ENCODE measurements at regions not wholly inside any gene's neighbourhood (a gene's known extent, or its start where the extent isn't known, plus 50 kb on each side); places are given as distances from the start of the nearest gene placed in this dataset.
"Not testable (repeated sequence)": the region's sequence is repeated elsewhere in the genome, so short reads cannot be mapped to it uniquely, and the experiment has no call there.

GRCh38 chr11:97691061-97691460, 1301.2 kb downstream of the JRKL start:
- no peak overlapping the region for H3K27ac Mint-ChIP-seq
- Histone ChIP-seq H3K27ac (ENCODE audit: insufficient read depth, low read length, poor library complexity, severe bottlenecking) (no peak overlapping the region), H3K9me3 (ENCODE audit: control insufficient read depth in 2 of 2, low read length in 2 of 2) (peaks cover 0 to 5% of the 10 kb centered on the region in 2 experiments), H3K27me3 (ENCODE audit: control insufficient read depth, insufficient read depth, low read length) (no peaks in the 10 kb centered on the region), H3K4me3 (ENCODE audit: low read depth, low read length) (no peak overlapping the region), H3K4me1 (ENCODE audit: control insufficient read depth, insufficient read depth, low read length, poor library complexity, severe bottlenecking) (no peaks in the 10 kb centered on the region), H3K36me3 (ENCODE audit: control insufficient read depth, insufficient read depth, low read length) (no peaks in the 10 kb centered on the region)
- no peak overlapping the region for H3K4me3 Mint-ChIP-seq
- H3K36me3 Mint-ChIP-seq, result no peaks in the 10 kb centered on the region
- H3K4me1 Mint-ChIP-seq, result no peaks in the 10 kb centered on the region
- ATAC-seq (ENCODE audit: low read depth in 2 of 2) (no peak), DNase-seq (no peak)
- no peaks in the 10 kb centered on the region for H3K27me3 Mint-ChIP-seq
- H3K9me3 Mint-ChIP-seq, result peaks cover 0 to 12% (median 7%) of the 10 kb centered on the region in 7 donors

GRCh38 chr11:97702951-97703350, 1313.1 kb downstream of the JRKL start:
- H3K27ac Mint-ChIP-seq, result no peak overlapping the region
- Histone ChIP-seq H3K4me3 (ENCODE audit: low read depth, low read length) (no peak overlapping the region), H3K27me3 (ENCODE audit: control insufficient read depth, insufficient read depth, low read length) (no peaks in the 10 kb centered on the region), H3K36me3 (ENCODE audit: control insufficient read depth, insufficient read depth, low read length) (no peaks in the 10 kb centered on the region), H3K27ac (ENCODE audit: insufficient read depth, low read length, poor library complexity, severe bottlenecking) (no peak overlapping the region), H3K9me3 (ENCODE audit: control insufficient read depth in 2 of 2, low read length in 2 of 2) (no peaks in the 10 kb centered on the region), H3K4me1 (ENCODE audit: control insufficient read depth, insufficient read depth, low read length, poor library complexity, severe bottlenecking) (no peaks in the 10 kb centered on the region)
- no peak overlapping the region for H3K4me3 Mint-ChIP-seq
- peaks cover 0 to 13% (median 3%) of the 10 kb centered on the region in 7 donors for H3K9me3 Mint-ChIP-seq
- H3K4me1 Mint-ChIP-seq, result no peaks in the 10 kb centered on the region
- no peak for DNase-seq
- no peaks in the 10 kb centered on the region for H3K36me3 Mint-ChIP-seq
- no peak for ATAC-seq (ENCODE audit: low read depth in 2 of 2)
- H3K27me3 Mint-ChIP-seq, result no peaks in the 10 kb centered on the region

GRCh38 chr11:97703851-97704250, 1314.0 kb downstream of the JRKL start:
- Mint-ChIP-seq H3K36me3 (no peaks in the 10 kb centered on the region), H3K4me1 (no peaks in the 10 kb centered on the region), H3K27me3 (no peaks in the 10 kb centered on the region), H3K4me3 (no peak overlapping the region), H3K9me3 (peaks cover 0 to 13% (median 3%) of the 10 kb centered on the region in 7 donors), H3K27ac (no peak overlapping the region)
- no peaks in the 10 kb centered on the region for H3K9me3 ChIP-seq (ENCODE audit: control insufficient read depth in 2 of 2, low read length in 2 of 2)
- no peak overlapping the region for H3K4me3 ChIP-seq (ENCODE audit: low read depth, low read length)
- no peaks in the 10 kb centered on the region for H3K4me1 ChIP-seq (ENCODE audit: control insufficient read depth, insufficient read depth, low read length, poor library complexity, severe bottlenecking)
- DNase-seq (no peak), ATAC-seq (ENCODE audit: low read depth in 2 of 2) (no peak)
- H3K36me3 ChIP-seq (ENCODE audit: control insufficient read depth, insufficient read depth, low read length), result no peaks in the 10 kb centered on the region
- H3K27ac ChIP-seq (ENCODE audit: insufficient read depth, low read length, poor library complexity, severe bottlenecking), result no peak overlapping the region
- H3K27me3 ChIP-seq (ENCODE audit: control insufficient read depth, insufficient read depth, low read length), result no peaks in the 10 kb centered on the region

GRCh38 chr11:97705441-97705840, 1315.3 kb upstream of the CNTN5 start:
- not testable (repeated sequence) for H3K36me3 Mint-ChIP-seq; H3K27ac ChIP-seq (ENCODE audit: insufficient read depth, low read length, poor library complexity, severe bottlenecking); H3K27ac Mint-ChIP-seq; H3K4me3 ChIP-seq (ENCODE audit: low read depth, low read length); H3K27me3 Mint-ChIP-seq; H3K4me1 Mint-ChIP-seq; H3K27me3 ChIP-seq (ENCODE audit: control insufficient read depth, insufficient read depth, low read length); H3K9me3 ChIP-seq (ENCODE audit: control insufficient read depth in 2 of 2, low read length in 2 of 2); H3K4me3 Mint-ChIP-seq; ATAC-seq (ENCODE audit: low read depth in 2 of 2); H3K4me1 ChIP-seq (ENCODE audit: control insufficient read depth, insufficient read depth, low read length, poor library complexity, severe bottlenecking); H3K36me3 ChIP-seq (ENCODE audit: control insufficient read depth, insufficient read depth, low read length)
- peaks cover 0 to 15% (median 3%) of the 10 kb centered on the region in 7 donors for H3K9me3 Mint-ChIP-seq
- peak in 1 of 3 donors; percentile 1 for DNase-seq

- Mint-ChIP-seq H3K27ac (no peak overlapping the region), H3K4me1 (no peaks in the 10 kb centered on the region), H3K9me3 (peaks cover 0 to 23% (median 3%) of the 10 kb centered on the region in 7 donors), H3K27me3 (no peaks in the 10 kb centered on the region), H3K36me3 (no peaks in the 10 kb centered on the region), H3K4me3 (no peak overlapping the region)
- Histone ChIP-seq H3K27ac (ENCODE audit: insufficient read depth, low read length, poor library complexity, severe bottlenecking) (no peak overlapping the region), H3K27me3 (ENCODE audit: control insufficient read depth, insufficient read depth, low read length) (no peaks in the 10 kb centered on the region), H3K9me3 (ENCODE audit: control insufficient read depth in 2 of 2, low read length in 2 of 2) (peaks cover 0 to 2% of the 10 kb centered on the region in 2 experiments), H3K36me3 (ENCODE audit: control insufficient read depth, insufficient read depth, low read length) (no peaks in the 10 kb centered on the region), H3K4me3 (ENCODE audit: low read depth, low read length) (no peak overlapping the region), H3K4me1 (ENCODE audit: control insufficient read depth, insufficient read depth, low read length, poor library complexity, severe bottlenecking) (no peaks in the 10 kb centered on the region)
- DNase-seq (no peak), ATAC-seq (ENCODE audit: low read depth in 2 of 2) (no peak)
Measured at GRCh38 chr11:97717922-97718321, 1302.8 kb upstream of the CNTN5 start.

- no peak overlapping the region for H3K4me3 Mint-ChIP-seq
- peaks cover 2 to 21% (median 6%) of the 10 kb centered on the region in 7 donors for H3K9me3 Mint-ChIP-seq
- no peak for ATAC-seq (ENCODE audit: low read depth in 2 of 2)
Measured at GRCh38 chr11:97722065-97722464, 1298.7 kb upstream of the CNTN5 start.

GRCh38 chr11:97722721-97723120, 1298.0 kb upstream of the CNTN5 start:
- Mint-ChIP-seq H3K27ac (no peak overlapping the region), H3K9me3 (peaks cover 2 to 21% (median 6%) of the 10 kb centered on the region in 7 donors), H3K27me3 (no peaks in the 10 kb centered on the region), H3K4me3 (no peak overlapping the region), H3K36me3 (no peaks in the 10 kb centered on the region), H3K4me1 (no peaks in the 10 kb centered on the region)
- no peaks in the 10 kb centered on the region for H3K27me3 ChIP-seq (ENCODE audit: control insufficient read depth, insufficient read depth, low read length)
- no peak overlapping the region for H3K27ac ChIP-seq (ENCODE audit: insufficient read depth, low read length, poor library complexity, severe bottlenecking)
- DNase-seq (no peak), ATAC-seq (ENCODE audit: low read depth in 2 of 2) (no peak)
- H3K4me1 ChIP-seq (ENCODE audit: control insufficient read depth, insufficient read depth, low read length, poor library complexity, severe bottlenecking), result no peaks in the 10 kb centered on the region
- H3K9me3 ChIP-seq (ENCODE audit: control insufficient read depth in 2 of 2, low read length in 2 of 2), result peaks cover 0 to 2% of the 10 kb centered on the region in 2 experiments
- no peak overlapping the region for H3K4me3 ChIP-seq (ENCODE audit: low read depth, low read length)
- H3K36me3 ChIP-seq (ENCODE audit: control insufficient read depth, insufficient read depth, low read length), result no peaks in the 10 kb centered on the region

More at GRCh38 chr11:97722065-97722464, 1298.7 kb upstream of the CNTN5 start:
- no peak for DNase-seq
- no peaks in the 10 kb centered on the region for H3K4me1 ChIP-seq (ENCODE audit: control insufficient read depth, insufficient read depth, low read length, poor library complexity, severe bottlenecking)
- no peaks in the 10 kb centered on the region for H3K27me3 ChIP-seq (ENCODE audit: control insufficient read depth, insufficient read depth, low read length)
- Mint-ChIP-seq H3K36me3 (no peaks in the 10 kb centered on the region), H3K27me3 (no peaks in the 10 kb centered on the region), H3K27ac (no peak overlapping the region), H3K4me1 (no peaks in the 10 kb centered on the region)
- H3K9me3 ChIP-seq (ENCODE audit: control insufficient read depth in 2 of 2, low read length in 2 of 2), result peaks cover 0 to 2% of the 10 kb centered on the region in 2 experiments
- no peak overlapping the region for H3K4me3 ChIP-seq (ENCODE audit: low read depth, low read length)
- H3K36me3 ChIP-seq (ENCODE audit: control insufficient read depth, insufficient read depth, low read length), result no peaks in the 10 kb centered on the region
- no peak overlapping the region for H3K27ac ChIP-seq (ENCODE audit: insufficient read depth, low read length, poor library complexity, severe bottlenecking)

- no peaks in the 10 kb centered on the region for H3K36me3 Mint-ChIP-seq
- H3K4me3 Mint-ChIP-seq, result no peak overlapping the region
- no peak for DNase-seq
Measured at GRCh38 chr11:97729546-97730272, 1291.0 kb upstream of the CNTN5 start.

More at GRCh38 chr11:97729546-97730272, 1291.0 kb upstream of the CNTN5 start:
- H3K4me1 Mint-ChIP-seq, result no peaks in the 10 kb centered on the region
- H3K9me3 ChIP-seq (ENCODE audit: control insufficient read depth in 2 of 2, low read length in 2 of 2), result peaks cover 0 to 2% of the 10 kb centered on the region in 2 experiments
- ATAC-seq (ENCODE audit: low read depth in 2 of 2), result no peak
- peaks cover 0 to 28% (median 9%) of the 10 kb centered on the region in 7 donors for H3K9me3 Mint-ChIP-seq
- H3K27ac ChIP-seq (ENCODE audit: insufficient read depth, low read length, poor library complexity, severe bottlenecking), result no peak overlapping the region
- no peaks in the 10 kb centered on the region for H3K36me3 ChIP-seq (ENCODE audit: control insufficient read depth, insufficient read depth, low read length)
- H3K4me3 ChIP-seq (ENCODE audit: low read depth, low read length), result no peak overlapping the region
- no peak overlapping the region for H3K27ac Mint-ChIP-seq
- H3K4me1 ChIP-seq (ENCODE audit: control insufficient read depth, insufficient read depth, low read length, poor library complexity, severe bottlenecking), result no peaks in the 10 kb centered on the region
- no peaks in the 10 kb centered on the region for H3K27me3 ChIP-seq (ENCODE audit: control insufficient read depth, insufficient read depth, low read length)
- no peaks in the 10 kb centered on the region for H3K27me3 Mint-ChIP-seq
